ENCODE measurements at regions not wholly inside any gene's neighbourhood (a gene's known extent, or its start where the extent isn't known, plus 50 kb on each side); places are given as distances from the start of the nearest gene placed in this dataset.

DNA sequence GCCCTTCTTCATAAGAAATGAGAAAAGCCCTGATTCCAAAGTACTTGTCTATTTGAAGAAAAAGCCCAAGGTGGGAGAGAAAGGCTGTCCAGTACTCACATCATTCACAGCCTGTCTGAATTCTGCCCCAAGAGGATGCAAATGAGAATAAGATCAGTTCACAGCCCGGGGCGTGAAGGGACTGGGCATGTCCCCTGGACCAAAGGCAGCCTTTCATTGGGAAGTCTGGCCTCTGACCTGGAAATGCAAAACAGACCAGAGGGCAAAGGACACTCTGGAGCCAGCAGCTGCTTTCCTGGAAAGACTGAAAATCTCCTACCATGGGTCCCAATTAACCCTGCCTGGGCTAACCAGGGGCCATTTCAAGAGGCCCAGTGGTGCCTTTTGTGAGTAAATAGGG lies 191.2 kb upstream of the PELI2 start:
- TF ChIP-seq, protein P1, sequence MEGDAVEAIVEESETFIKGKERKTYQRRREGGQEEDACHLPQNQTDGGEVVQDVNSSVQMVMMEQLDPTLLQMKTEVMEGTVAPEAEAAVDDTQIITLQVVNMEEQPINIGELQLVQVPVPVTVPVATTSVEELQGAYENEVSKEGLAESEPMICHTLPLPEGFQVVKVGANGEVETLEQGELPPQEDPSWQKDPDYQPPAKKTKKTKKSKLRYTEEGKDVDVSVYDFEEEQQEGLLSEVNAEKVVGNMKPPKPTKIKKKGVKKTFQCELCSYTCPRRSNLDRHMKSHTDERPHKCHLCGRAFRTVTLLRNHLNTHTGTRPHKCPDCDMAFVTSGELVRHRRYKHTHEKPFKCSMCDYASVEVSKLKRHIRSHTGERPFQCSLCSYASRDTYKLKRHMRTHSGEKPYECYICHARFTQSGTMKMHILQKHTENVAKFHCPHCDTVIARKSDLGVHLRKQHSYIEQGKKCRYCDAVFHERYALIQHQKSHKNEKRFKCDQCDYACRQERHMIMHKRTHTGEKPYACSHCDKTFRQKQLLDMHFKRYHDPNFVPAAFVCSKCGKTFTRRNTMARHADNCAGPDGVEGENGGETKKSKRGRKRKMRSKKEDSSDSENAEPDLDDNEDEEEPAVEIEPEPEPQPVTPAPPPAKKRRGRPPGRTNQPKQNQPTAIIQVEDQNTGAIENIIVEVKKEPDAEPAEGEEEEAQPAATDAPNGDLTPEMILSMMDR (IDR thresholded peaks at IDR 0.05) = no peak
- TF ChIP-seq POLR2A (IDR thresholded peaks at IDR 0.05) = no peak
- no peak for TF ChIP-seq EP300 (IDR thresholded peaks at IDR 0.05)
